OCI-LY1 (cell line): ENCODE measurements at regions not wholly inside any gene's neighbourhood (a gene's known extent, or its start where the extent isn't known, plus 50 kb on each side); places are given as distances from the start of the nearest gene placed in this dataset.

Experiments used
- CTCF ChIP-seq: fragments of 200-600 bp; sonication (generic), shearing (Covaris generic); IDR thresholded peaks from 2 replicates; pipeline ENCODE4 v1.5.1; 2017; ENCODE audit warnings: mild to moderate bottlenecking, antibody characterized with exemption, low read length, moderate library complexity, mixed read lengths
- EZH2 ChIP-seq: fragments of 200-600 bp; sonication (generic), shearing (Covaris generic); IDR thresholded peaks from 2 replicates; pipeline ENCODE4 v1.8.0; 2017; ENCODE audit warnings: borderline replicate concordance, mixed run types, mild to moderate bottlenecking, antibody characterized with exemption, low read length, moderate library complexity, mixed read lengths

DNA sequence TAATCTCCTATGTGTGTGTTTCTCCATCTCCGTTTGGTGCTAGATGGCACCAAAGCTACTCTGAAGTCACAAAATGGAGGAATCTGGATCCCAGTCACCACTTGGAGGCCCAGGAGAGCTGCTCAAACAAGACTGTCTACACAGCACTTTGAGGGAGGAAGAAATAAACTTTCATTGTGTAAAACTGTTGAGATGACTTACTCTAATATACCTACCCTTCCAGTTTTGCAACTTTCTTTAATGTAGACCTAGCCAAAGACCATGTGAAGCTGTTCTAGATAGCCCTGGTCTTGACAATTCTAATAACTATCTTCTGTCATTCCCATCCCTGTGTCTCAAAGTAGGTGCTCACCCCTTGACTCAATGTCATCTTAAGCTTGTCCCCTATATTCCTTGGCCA, 52.8 kb upstream of the TAB3 start:
- no peak for TF ChIP-seq EZH2
- no peak for TF ChIP-seq CTCF
